Neural cell (in vitro differentiated cells): ENCODE measurements at regions not wholly inside any gene's neighbourhood (a gene's known extent, or its start where the extent isn't known, plus 50 kb on each side); places are given as distances from the start of the nearest gene placed in this dataset.

ENCODE experiments used
- H2AFZ ChIP-seq: fragments of 200-600, 300-800 bp; sonication (generic), shearing (Covaris generic); 2 replicates; pipeline ENCODE4 v1.6.0; 2014; ENCODE audit warnings: low read depth, mild to moderate bottlenecking, antibody characterized with exemption, low read length, moderate library complexity
- H3F3A ChIP-seq: fragments of 200-600 bp; shearing (Covaris generic); 2 replicates; pipeline ENCODE4 v1.6.1; 2016; ENCODE audit warnings: mild to moderate bottlenecking, moderate library complexity, mixed read lengths, antibody characterized with exemption, low read length; ENCODE audit not compliant: insufficient read depth, poor library complexity, severe bottlenecking
- H3K27ac ChIP-seq: fragments of 200-600, 300-800 bp; sonication (generic), shearing (Covaris generic); 2 replicates; pipeline ENCODE4 v1.5.1; 2014; ENCODE audit warnings: mild to moderate bottlenecking, low read length, moderate library complexity
- H3K27me3 ChIP-seq: fragments of 300-800, 200-600 bp; sonication (generic), shearing (Covaris generic); 2 replicates; pipeline ENCODE4 v1.6.0; 2014; ENCODE audit warnings: mild to moderate bottlenecking, low read depth, low read length, moderate library complexity; ENCODE audit not compliant: insufficient read depth
- H3K36me3 ChIP-seq: fragments of 300-800, 200-600 bp; sonication (generic), shearing (Covaris generic); 2 replicates; pipeline ENCODE4 v1.5.1; 2014; ENCODE audit warnings: mild to moderate bottlenecking, antibody characterized with exemption, low read length, moderate library complexity; ENCODE audit not compliant: insufficient read depth
- H3K4me2 ChIP-seq: fragments of 300-800, 200-600 bp; sonication (generic), shearing (Covaris generic); 2 replicates; pipeline ENCODE4 v1.6.0; 2014; ENCODE audit warnings: mild to moderate bottlenecking, low read length
- H3K4me3 ChIP-seq: fragments of 300-800, 200-600 bp; sonication (generic), shearing (Covaris generic); 2 replicates; pipeline ENCODE4 v1.5.1; 2014; ENCODE audit warnings: mild to moderate bottlenecking, low read length, moderate library complexity
- H3K79me2 ChIP-seq: fragments of 200-600 bp; shearing (Covaris generic); replicated peaks from 2 replicates; pipeline ENCODE4 v1.6.0; 2014; ENCODE audit warnings: mild to moderate bottlenecking, low read length, moderate library complexity; ENCODE audit not compliant: insufficient read depth
- H3K9ac ChIP-seq: fragments of 300-800, 200-600 bp; sonication (generic), shearing (Covaris generic); 2 replicates; pipeline ENCODE4 v1.6.1; 2016; ENCODE audit warnings: mild to moderate bottlenecking, low read length, mixed read lengths
- H3K9me2 ChIP-seq: fragments of 200-600 bp; shearing (Covaris generic); 2 replicates; pipeline ENCODE4 v1.6.1; 2016; ENCODE audit warnings: mild to moderate bottlenecking, low read length, mixed read lengths; ENCODE audit not compliant: insufficient read depth
- H3K9me3 ChIP-seq: fragments of 200-600, 300-800 bp; sonication (generic), shearing (Covaris generic); 2 replicates; pipeline ENCODE4 v1.6.1; 2016; ENCODE audit warnings: mild to moderate bottlenecking, mixed run types, low read length, moderate library complexity, mixed read lengths
- H4K20me1 ChIP-seq: fragments of 200-600 bp; shearing (Covaris generic); 2 replicates; pipeline ENCODE4 v1.6.1; 2016; ENCODE audit warnings: mild to moderate bottlenecking, mixed run types; ENCODE audit not compliant: insufficient read depth
- EP300 ChIP-seq: fragments of 450-650 bp; conservative IDR thresholded peaks from 2 replicates; pipeline ENCODE4 v1.6.1; 2014; ENCODE audit warnings: antibody characterized with exemption, mild to moderate bottlenecking, moderate library complexity; ENCODE audit not compliant: poor library complexity, severe bottlenecking
- EZH2 ChIP-seq: fragments of 200-600, 300-800 bp; shearing (Covaris generic), sonication (generic); IDR thresholded peaks from 2 replicates; pipeline ENCODE4 v1.6.1; 2014; ENCODE audit warnings: antibody characterized with exemption, low read length, borderline replicate concordance, mild to moderate bottlenecking; ENCODE audit not compliant: insufficient read depth, poor library complexity, severe bottlenecking
- MXI1 ChIP-seq: fragments of 450-650 bp; conservative IDR thresholded peaks from 2 replicates; pipeline ENCODE4 v1.6.1; 2014; ENCODE audit warnings: antibody characterized with exemption, mild to moderate bottlenecking; ENCODE audit not compliant: poor library complexity, severe bottlenecking
- POLR2AphosphoS5 ChIP-seq: IDR thresholded peaks from 2 replicates; pipeline ENCODE4 v1.6.1; 2012
- RAD21 ChIP-seq: fragments of 450-650 bp; conservative IDR thresholded peaks from 2 replicates; pipeline ENCODE4 v1.6.1; 2014; ENCODE audit warnings: antibody characterized with exemption, mild to moderate bottlenecking, moderate library complexity
- REST ChIP-seq: IDR thresholded peaks from 2 replicates; pipeline ENCODE4 v1.6.1; 2012; ENCODE audit warnings: borderline replicate concordance
- SMC3 ChIP-seq: fragments of 450-650 bp; conservative IDR thresholded peaks from 2 replicates; pipeline ENCODE4 v1.6.1; 2014; ENCODE audit warnings: antibody characterized with exemption, mild to moderate bottlenecking, moderate library complexity; ENCODE audit not compliant: poor library complexity
- TAF1 ChIP-seq: IDR thresholded peaks from 2 replicates; pipeline ENCODE4 v1.6.1; 2012; ENCODE audit warnings: low read depth
- TF ChIP-seq, protein P1 (sequence below): fragments of 450-650 bp; IDR thresholded peaks from 2 replicates; pipeline ENCODE4 v1.5.1; 2014; ENCODE audit warnings: antibody characterized with exemption, mild to moderate bottlenecking, moderate library complexity; ENCODE audit not compliant: poor library complexity, severe bottlenecking

DNA sequence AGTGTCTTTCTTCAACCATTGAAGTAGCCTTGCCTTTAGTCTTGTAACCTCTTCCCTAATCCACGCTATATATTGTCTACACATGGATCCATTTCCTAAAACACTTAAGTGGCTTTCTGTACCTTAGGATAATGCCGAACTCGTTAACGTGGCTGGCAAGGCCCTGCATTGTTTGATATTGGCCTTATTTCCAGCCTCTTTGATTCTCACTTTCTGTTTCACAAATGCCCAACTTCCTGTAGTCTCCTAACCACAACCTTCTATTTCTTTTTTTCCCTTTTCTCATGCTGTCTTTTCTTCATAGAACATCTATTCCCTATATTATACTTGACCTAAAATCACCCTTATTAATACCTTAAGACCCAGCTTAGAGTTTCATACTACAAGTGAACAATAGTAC lies 536.0 kb downstream of the LMO4 start:
- no peak overlapping the region for H3K9ac ChIP-seq
- H3K36me3 ChIP-seq = no peaks in the 10 kb centered on the region
- H3F3A ChIP-seq = no peaks in the 10 kb centered on the region
- H3K4me3 ChIP-seq = no peak overlapping the region
- H3K79me2 ChIP-seq = no peaks in the 10 kb centered on the region
- H2AFZ ChIP-seq = no peak overlapping the region
- H4K20me1 ChIP-seq = no peaks in the 10 kb centered on the region
- no peaks in the 10 kb centered on the region for H3K9me2 ChIP-seq
- H3K27ac ChIP-seq = no peak overlapping the region
- no peaks in the 10 kb centered on the region for H3K27me3 ChIP-seq
- no peak for TF ChIP-seq REST
- no peak for TF ChIP-seq MXI1
- TF ChIP-seq EP300 = no peak
- TF ChIP-seq, protein P1, sequence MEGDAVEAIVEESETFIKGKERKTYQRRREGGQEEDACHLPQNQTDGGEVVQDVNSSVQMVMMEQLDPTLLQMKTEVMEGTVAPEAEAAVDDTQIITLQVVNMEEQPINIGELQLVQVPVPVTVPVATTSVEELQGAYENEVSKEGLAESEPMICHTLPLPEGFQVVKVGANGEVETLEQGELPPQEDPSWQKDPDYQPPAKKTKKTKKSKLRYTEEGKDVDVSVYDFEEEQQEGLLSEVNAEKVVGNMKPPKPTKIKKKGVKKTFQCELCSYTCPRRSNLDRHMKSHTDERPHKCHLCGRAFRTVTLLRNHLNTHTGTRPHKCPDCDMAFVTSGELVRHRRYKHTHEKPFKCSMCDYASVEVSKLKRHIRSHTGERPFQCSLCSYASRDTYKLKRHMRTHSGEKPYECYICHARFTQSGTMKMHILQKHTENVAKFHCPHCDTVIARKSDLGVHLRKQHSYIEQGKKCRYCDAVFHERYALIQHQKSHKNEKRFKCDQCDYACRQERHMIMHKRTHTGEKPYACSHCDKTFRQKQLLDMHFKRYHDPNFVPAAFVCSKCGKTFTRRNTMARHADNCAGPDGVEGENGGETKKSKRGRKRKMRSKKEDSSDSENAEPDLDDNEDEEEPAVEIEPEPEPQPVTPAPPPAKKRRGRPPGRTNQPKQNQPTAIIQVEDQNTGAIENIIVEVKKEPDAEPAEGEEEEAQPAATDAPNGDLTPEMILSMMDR = no peak
- no peak for TF ChIP-seq TAF1
- TF ChIP-seq RAD21 = no peak
- no peak for TF ChIP-seq SMC3
- no peak for TF ChIP-seq POLR2AphosphoS5
- no peak for TF ChIP-seq EZH2
- no peaks in the 10 kb centered on the region for H3K9me3 ChIP-seq
- no peak overlapping the region for H3K4me2 ChIP-seq

- Histone ChIP-seq H3K9ac (no peak overlapping the region), H4K20me1 (no peaks in the 10 kb centered on the region), H2AFZ (no peak overlapping the region), H3K79me2 (no peaks in the 10 kb centered on the region), H3K36me3 (no peaks in the 10 kb centered on the region), H3K9me2 (no peaks in the 10 kb centered on the region), H3K9me3 (no peaks in the 10 kb centered on the region), H3K27ac (no peak overlapping the region), H3F3A (no peaks in the 10 kb centered on the region), H3K4me3 (no peak overlapping the region), H3K4me2 (no peak overlapping the region), H3K27me3 (no peaks in the 10 kb centered on the region)
- TF ChIP-seq EP300 = no peak
- TF ChIP-seq REST = no peak
- TF ChIP-seq EZH2 = no peak
- no peak for TF ChIP-seq MXI1
- no peak for TF ChIP-seq RAD21
- TF ChIP-seq POLR2AphosphoS5 = no peak
- TF ChIP-seq TAF1 = no peak
- TF ChIP-seq SMC3 = no peak
- TF ChIP-seq, protein P1 = no peak
Observed at GRCh38 chr1:87866416-87866815, 537.7 kb downstream of the LMO4 start.
